Trophoblast cell (in vitro differentiated cells and primary cell): ENCODE measurements at regions not wholly inside any gene's neighbourhood (a gene's known extent, or its start where the extent isn't known, plus 50 kb on each side); places are given as distances from the start of the nearest gene placed in this dataset.
"Not testable (repeated sequence)": the region's sequence is repeated elsewhere in the genome, so short reads cannot be mapped to it uniquely, and the experiment has no call there.

Source experiments
- DNase-seq, 2 donors: peaks; one replicate each; pipeline ENCODE4 v3.0.0-alpha.2; 2016
- H2AFZ ChIP-seq: 2 replicates; pipeline ENCODE4 v1.6.1; 2013; ENCODE audit warnings: low read length, moderate library complexity, mild to moderate bottlenecking; ENCODE audit not compliant: insufficient read depth, poor library complexity
- H2AK5ac ChIP-seq: 2 replicates; pipeline ENCODE4 v1.6.1; 2013; ENCODE audit warnings: mild to moderate bottlenecking, low read length
- H2BK120ac ChIP-seq: 2 replicates; pipeline ENCODE4 v1.6.1; 2013; ENCODE audit warnings: low read length, mild to moderate bottlenecking, moderate library complexity; ENCODE audit not compliant: insufficient read depth, poor library complexity
- H2BK12ac ChIP-seq: 2 replicates; pipeline ENCODE4 v1.6.1; 2013; ENCODE audit warnings: mild to moderate bottlenecking, low read length, moderate library complexity
- H2BK5ac ChIP-seq: 2 replicates; pipeline ENCODE4 v1.6.1; 2013; ENCODE audit warnings: low read length, low read depth, moderate library complexity, mild to moderate bottlenecking; ENCODE audit not compliant: poor library complexity
- H3K14ac ChIP-seq: 2 replicates; pipeline ENCODE4 v1.6.1; 2013; ENCODE audit warnings: mild to moderate bottlenecking, low read length
- H3K18ac ChIP-seq: 2 replicates; pipeline ENCODE4 v1.6.1; 2013; ENCODE audit warnings: mild to moderate bottlenecking, low read length
- H3K23ac ChIP-seq: 2 replicates; pipeline ENCODE4 v1.6.1; 2013; ENCODE audit warnings: low read length
- H3K27ac ChIP-seq: 2 replicates; pipeline ENCODE4 v1.5.1; 2013; ENCODE audit warnings: low read depth, mild to moderate bottlenecking, inconsistent platforms, low read length, moderate library complexity
- H3K27me3 ChIP-seq: 2 replicates; pipeline ENCODE4 v1.6.1; 2013; ENCODE audit warnings: inconsistent platforms, mild to moderate bottlenecking, low read length, moderate library complexity; ENCODE audit not compliant: insufficient read depth
- H3K36me3 ChIP-seq, 2 experiments: 1 replicate in 1 of 2; 2 replicates in 1 of 2; pipeline ENCODE4 v1.6.1; 2013; ENCODE audit warnings: low read length in 2 of 2, mild to moderate bottlenecking in 2 of 2, moderate library complexity in 1 of 2; ENCODE audit not compliant: insufficient read depth in 2 of 2, control insufficient read depth in 1 of 2
- H3K4ac ChIP-seq: 2 replicates; pipeline ENCODE4 v1.6.1; 2013; ENCODE audit warnings: low read depth, mild to moderate bottlenecking, low read length, moderate library complexity
- H3K4me1 ChIP-seq, 2 experiments: 1 replicate in 1 of 2; 2 replicates in 1 of 2; pipeline ENCODE4 v1.6.1; 2013; ENCODE audit warnings: low read length in 2 of 2, mild to moderate bottlenecking in 2 of 2, moderate library complexity in 1 of 2; ENCODE audit not compliant: insufficient read depth in 2 of 2, control insufficient read depth in 1 of 2
- H3K4me2 ChIP-seq: 2 replicates; pipeline ENCODE4 v1.6.1; 2013; ENCODE audit warnings: inconsistent platforms, mild to moderate bottlenecking, low read length, moderate library complexity
- H3K4me3 ChIP-seq: 2 replicates; pipeline ENCODE4 v1.5.1; 2013; ENCODE audit warnings: mild to moderate bottlenecking, low read depth, low read length, inconsistent platforms
- H3K79me1 ChIP-seq: one replicate; pipeline ENCODE4 v1.6.1; 2013; ENCODE audit warnings: low read length
- H3K79me2 ChIP-seq: 2 replicates; pipeline ENCODE4 v1.6.1; 2013; ENCODE audit warnings: low read length, mild to moderate bottlenecking; ENCODE audit not compliant: control insufficient read depth, insufficient read depth, poor library complexity
- H3K9ac ChIP-seq: 2 replicates; pipeline ENCODE4 v1.6.1; 2013; ENCODE audit warnings: mild to moderate bottlenecking, low read length
- H3K9me3 ChIP-seq: 2 replicates; pipeline ENCODE4 v1.6.1; 2013; ENCODE audit warnings: low read depth, mild to moderate bottlenecking, control low read depth, inconsistent platforms, low read length; ENCODE audit not compliant: insufficient read depth
- H4K12ac ChIP-seq: 2 replicates; pipeline ENCODE4 v1.6.1; 2013; ENCODE audit warnings: low read depth, mild to moderate bottlenecking, low read length, moderate library complexity
- H4K8ac ChIP-seq: 2 replicates; pipeline ENCODE4 v1.6.1; 2013; ENCODE audit warnings: low read depth, mild to moderate bottlenecking, low read length, moderate library complexity
- H4K91ac ChIP-seq: one replicate; pipeline ENCODE4 v1.6.1; 2013; ENCODE audit warnings: low read depth, mild to moderate bottlenecking, low read length, moderate library complexity
- WGBS: extraction: QIAGEN DNeasy Blood & Tissue Kit; methylation state at CpG from one replicate; pipeline ENCODE4 v1.1.7; 2013; ENCODE audit warnings: missing lambda C conversion rate; ENCODE audit not compliant: insufficient read length, insufficient coverage; ENCODE audit errors: extremely low coverage; 5-methylcytosine and 5-hydroxymethylcytosine counted together

DNA sequence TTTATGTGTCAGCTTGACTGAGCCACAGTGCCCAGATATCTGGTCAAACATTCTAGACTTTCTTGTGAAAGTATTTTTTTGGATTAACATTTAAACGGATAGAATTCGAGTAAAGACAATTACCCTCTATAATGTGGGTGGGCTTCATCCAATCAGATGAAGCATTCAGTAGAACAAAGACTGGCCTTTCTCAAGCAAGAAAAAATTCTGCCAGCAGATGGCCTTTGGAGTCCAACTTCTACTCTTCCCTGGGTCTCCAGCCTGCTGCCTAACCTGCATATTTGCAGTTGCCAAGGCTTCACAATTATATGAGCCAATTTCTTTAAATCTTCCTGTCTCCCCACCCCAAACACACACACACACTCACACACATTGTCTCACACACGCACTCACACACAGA lies 86.4 kb downstream of the MED10 start:
- WGBS, result no CpG with 5 or more reads among the region's 3 CpGs
- no peak overlapping the region for H2AK5ac ChIP-seq
- H3K9ac ChIP-seq, result no peak overlapping the region
- no peak overlapping the region for H4K8ac ChIP-seq
- H2BK12ac ChIP-seq, result no peak overlapping the region
- no peak overlapping the region for H2BK5ac ChIP-seq
- H3K9me3 ChIP-seq, result no peaks in the 10 kb centered on the region
- no peaks in the 10 kb centered on the region for H3K4me1 ChIP-seq
- H2BK120ac ChIP-seq, result no peak overlapping the region
- no peaks in the 10 kb centered on the region for H3K27me3 ChIP-seq
- H3K4ac ChIP-seq, result no peak overlapping the region
- DNase-seq, result peak in 1 of 2 donors; percentile 38
- H3K79me1 ChIP-seq, result no peaks in the 10 kb centered on the region
- H3K79me2 ChIP-seq, result no peaks in the 10 kb centered on the region
- H3K4me2 ChIP-seq, result no peak overlapping the region
- H3K23ac ChIP-seq, result no peak overlapping the region
- no peaks in the 10 kb centered on the region for H3K36me3 ChIP-seq
- no peak overlapping the region for H3K18ac ChIP-seq
- H3K27ac ChIP-seq, result no peak overlapping the region
- H4K12ac ChIP-seq, result no peak overlapping the region
- H2AFZ ChIP-seq, result no peak overlapping the region
- no peak overlapping the region for H3K14ac ChIP-seq
- no peak overlapping the region for H4K91ac ChIP-seq
- no peak overlapping the region for H3K4me3 ChIP-seq

GRCh38 chr5:6289239-6289638 lies 89.1 kb downstream of the MED10 start:
- no peak overlapping the region for H3K4ac ChIP-seq
- H2AK5ac ChIP-seq, result no peak overlapping the region
- no peak overlapping the region for H3K9ac ChIP-seq
- no peak overlapping the region for H3K23ac ChIP-seq
- H3K79me2 ChIP-seq, result no peaks in the 10 kb centered on the region
- no peaks in the 10 kb centered on the region for H3K79me1 ChIP-seq
- no peak overlapping the region for H3K27ac ChIP-seq
- H4K12ac ChIP-seq, result no peak overlapping the region
- H3K9me3 ChIP-seq, result peaks cover 2% of the 10 kb centered on the region
- H3K14ac ChIP-seq, result no peak overlapping the region
- no peak overlapping the region for H2BK5ac ChIP-seq
- H3K36me3 ChIP-seq, result no peaks in the 10 kb centered on the region
- no peak overlapping the region for H2BK12ac ChIP-seq
- no peak overlapping the region for H3K18ac ChIP-seq
- no peaks in the 10 kb centered on the region for H3K4me1 ChIP-seq
- H3K4me2 ChIP-seq, result no peak overlapping the region
- no peak overlapping the region for H4K8ac ChIP-seq
- no peak overlapping the region for H2AFZ ChIP-seq
- no peak overlapping the region for H4K91ac ChIP-seq
- no peaks in the 10 kb centered on the region for H3K27me3 ChIP-seq
- WGBS, result no CpG with 5 or more reads among the region's 3 CpGs
- DNase-seq, result no peak
- no peak overlapping the region for H3K4me3 ChIP-seq
- no peak overlapping the region for H2BK120ac ChIP-seq

DNA sequence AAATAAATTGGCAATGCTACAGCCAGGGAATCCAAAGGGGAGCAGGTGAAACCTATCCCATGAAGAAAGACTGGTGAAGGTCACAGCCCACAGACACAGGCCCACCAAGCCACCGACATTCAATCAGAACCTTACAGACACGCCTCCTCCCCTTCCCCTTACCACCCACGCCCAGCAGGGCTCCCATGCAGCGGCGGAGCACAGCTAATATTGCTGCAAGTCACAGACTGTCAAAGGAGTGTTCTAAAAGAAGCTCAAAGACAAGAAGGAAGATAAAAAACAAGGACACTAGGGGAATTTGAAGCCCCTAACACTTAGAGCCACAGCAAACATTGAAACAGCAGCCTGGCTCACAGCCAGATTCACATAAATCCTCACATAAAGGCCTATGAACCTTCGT lies 91.2 kb downstream of the MED10 start:
- Histone ChIP-seq H3K4me2 (no peak overlapping the region), H3K27ac (no peak overlapping the region), H2BK12ac (no peak overlapping the region), H4K12ac (no peak overlapping the region), H3K9ac (no peak overlapping the region), H3K79me1 (no peaks in the 10 kb centered on the region), H2AFZ (no peak overlapping the region), H2BK120ac (no peak overlapping the region), H3K4me1 (no peaks in the 10 kb centered on the region), H3K4ac (no peak overlapping the region), H3K9me3 (peaks cover 2% of the 10 kb centered on the region), H3K18ac (no peak overlapping the region), H4K8ac (no peak overlapping the region), H3K23ac (peak overlapping the region; percentile 38), H3K4me3 (no peak overlapping the region), H4K91ac (no peak overlapping the region), H2AK5ac (no peak overlapping the region), H3K36me3 (no peaks in the 10 kb centered on the region), H3K27me3 (no peaks in the 10 kb centered on the region), H3K79me2 (no peaks in the 10 kb centered on the region), H3K14ac (no peak overlapping the region), H2BK5ac (no peak overlapping the region)
- no CpG with 5 or more reads among the region's 6 CpGs for WGBS
- no peak for DNase-seq

DNA sequence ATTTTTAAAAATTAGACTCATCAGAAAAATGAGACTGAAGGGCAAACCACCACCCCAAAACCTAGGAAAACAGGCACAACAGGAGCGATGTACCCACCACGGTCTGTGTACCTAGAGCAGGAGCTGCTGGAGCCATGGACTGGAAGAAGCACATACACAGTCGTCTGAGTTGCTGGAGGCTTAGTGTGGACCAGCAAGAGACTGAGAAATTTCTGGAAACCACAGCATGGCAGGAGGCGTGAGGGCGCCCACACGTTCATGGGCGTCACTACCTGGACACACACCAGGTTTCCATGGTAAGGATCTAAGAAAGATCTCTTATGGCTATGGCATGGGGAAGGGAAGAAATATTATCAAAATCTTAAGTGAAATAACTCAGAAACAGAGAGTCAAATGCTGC lies 91.9 kb downstream of the MED10 start:
- no peak overlapping the region for H2AFZ ChIP-seq
- no peak overlapping the region for H2BK120ac ChIP-seq
- H3K4me1 ChIP-seq, result no peaks in the 10 kb centered on the region
- peak overlapping the region; percentile 39 for H3K4me3 ChIP-seq
- no peaks in the 10 kb centered on the region for H3K36me3 ChIP-seq
- no peak overlapping the region for H4K91ac ChIP-seq
- no peak overlapping the region for H3K4ac ChIP-seq
- H2BK12ac ChIP-seq, result no peak overlapping the region
- no peak overlapping the region for H3K27ac ChIP-seq
- H3K27me3 ChIP-seq, result no peaks in the 10 kb centered on the region
- no peak for DNase-seq
- no peak overlapping the region for H4K12ac ChIP-seq
- H3K14ac ChIP-seq, result no peak overlapping the region
- H3K4me2 ChIP-seq, result no peak overlapping the region
- no peak overlapping the region for H3K9ac ChIP-seq
- no peak overlapping the region for H3K23ac ChIP-seq
- no peaks in the 10 kb centered on the region for H3K79me2 ChIP-seq
- no peak overlapping the region for H4K8ac ChIP-seq
- H3K9me3 ChIP-seq, result peaks cover 2% of the 10 kb centered on the region
- H2BK5ac ChIP-seq, result no peak overlapping the region
- no peaks in the 10 kb centered on the region for H3K79me1 ChIP-seq
- no peak overlapping the region for H3K18ac ChIP-seq
- H2AK5ac ChIP-seq, result no peak overlapping the region
- no CpG with 5 or more reads among the region's 7 CpGs for WGBS

DNA sequence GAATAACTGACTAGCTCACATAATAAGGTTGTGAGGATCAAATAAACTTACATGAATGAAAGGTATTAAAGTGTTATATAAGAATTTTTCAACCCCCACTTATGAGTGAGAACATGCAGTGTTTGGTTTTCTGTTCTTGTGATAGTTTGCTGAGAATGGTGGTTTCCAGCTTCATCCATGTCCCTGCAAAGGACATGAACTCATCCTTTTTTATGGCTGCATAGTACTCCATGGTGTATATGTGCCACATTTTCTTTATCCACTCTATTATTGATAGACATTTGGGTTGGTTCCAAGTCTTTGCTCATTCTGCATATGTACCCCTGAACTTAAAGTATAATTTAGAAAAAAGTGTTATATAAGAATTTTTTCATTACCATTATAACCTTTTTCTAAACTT lies 93.9 kb downstream of the MED10 start:
- not testable (repeated sequence) for DNase-seq, H2BK120ac ChIP-seq, H2AK5ac ChIP-seq, H3K9ac ChIP-seq, H3K27ac ChIP-seq, H3K4me1 ChIP-seq, H3K4me2 ChIP-seq, H3K14ac ChIP-seq, H2BK5ac ChIP-seq, H3K23ac ChIP-seq, H3K79me1 ChIP-seq, H4K12ac ChIP-seq, H3K27me3 ChIP-seq, H2BK12ac ChIP-seq, H4K8ac ChIP-seq, H3K9me3 ChIP-seq, H3K4me3 ChIP-seq, H4K91ac ChIP-seq, H2AFZ ChIP-seq, H3K18ac ChIP-seq, H3K79me2 ChIP-seq, H3K36me3 ChIP-seq, H3K4ac ChIP-seq
